ENCODE measurements at regions not wholly inside any gene's neighbourhood (a gene's known extent, or its start where the extent isn't known, plus 50 kb on each side); places are given as distances from the start of the nearest gene placed in this dataset.

- no peaks in the 10 kb centered on the region for H3K36me3 ChIP-seq
- no peak overlapping the region for H3K27ac ChIP-seq
- H3K9me3 ChIP-seq = no peaks in the 10 kb centered on the region
- H3K4me3 ChIP-seq = no peak overlapping the region
- no peak for TF ChIP-seq CTCF (IDR thresholded peaks at IDR 0.05)
- H3K4me1 ChIP-seq = no peaks in the 10 kb centered on the region
- H3K27me3 ChIP-seq = no peaks in the 10 kb centered on the region
- DNase-seq (ENCODE audit: low spot score) = no peak
These were observed 72.6 kb upstream of the INSIG1 start for GRCh38 chr7:155225095-155225494.

- Histone ChIP-seq H3K27me3 (no peaks in the 10 kb centered on the region), H3K27ac (no peak overlapping the region), H3K4me1 (no peaks in the 10 kb centered on the region), H3K36me3 (no peaks in the 10 kb centered on the region), H3K4me3 (no peak overlapping the region), H3K9me3 (no peaks in the 10 kb centered on the region)
- no peak for DNase-seq (ENCODE audit: low spot score)
- TF ChIP-seq CTCF (IDR thresholded peaks at IDR 0.05) = no peak
These were observed 72.2 kb upstream of the INSIG1 start for GRCh38 chr7:155225516-155225915.

- TF ChIP-seq CTCF (IDR thresholded peaks at IDR 0.05) = no peak
- no peak overlapping the region for H3K4me3 ChIP-seq
- no peak overlapping the region for H3K27ac ChIP-seq
- no peaks in the 10 kb centered on the region for H3K4me1 ChIP-seq
- no peaks in the 10 kb centered on the region for H3K9me3 ChIP-seq
- H3K36me3 ChIP-seq = no peaks in the 10 kb centered on the region
- H3K27me3 ChIP-seq = no peaks in the 10 kb centered on the region
- DNase-seq (ENCODE audit: low spot score) = no peak
These were observed 71.2 kb upstream of the INSIG1 start for GRCh38 chr7:155226261-155227003.

GRCh38 chr7:155227004-155227787 lies 70.5 kb upstream of the INSIG1 start:
- Histone ChIP-seq H3K27ac (no peak overlapping the region), H3K4me1 (no peaks in the 10 kb centered on the region), H3K27me3 (no peaks in the 10 kb centered on the region), H3K9me3 (no peaks in the 10 kb centered on the region), H3K4me3 (no peak overlapping the region), H3K36me3 (no peaks in the 10 kb centered on the region)
- no peak for DNase-seq (ENCODE audit: low spot score)
- TF ChIP-seq CTCF (IDR thresholded peaks at IDR 0.05) = no peak

GRCh38 chr7:155227788-155228458 lies 69.8 kb upstream of the INSIG1 start:
- Histone ChIP-seq H3K27me3 (no peaks in the 10 kb centered on the region), H3K4me3 (no peak overlapping the region), H3K36me3 (no peaks in the 10 kb centered on the region), H3K4me1 (no peaks in the 10 kb centered on the region), H3K27ac (no peak overlapping the region), H3K9me3 (no peaks in the 10 kb centered on the region)
- TF ChIP-seq CTCF (IDR thresholded peaks at IDR 0.05) = no peak
- DNase-seq (ENCODE audit: low spot score) = no peak
